22Rv1 (cell line): ENCODE measurements at regions not wholly inside any gene's neighbourhood (a gene's known extent, or its start where the extent isn't known, plus 50 kb on each side); places are given as distances from the start of the nearest gene placed in this dataset.

ENCODE experiments used
- CTCF ChIP-seq: fragments of 450-650 bp; IDR thresholded peaks from 2 replicates; pipeline ENCODE4 v1.5.1; 2017; ENCODE audit warnings: mild to moderate bottlenecking
- ZFX ChIP-seq: fragments of 450-650 bp; IDR thresholded peaks from 2 replicates; pipeline ENCODE4 v1.6.1; 2017; ENCODE audit warnings: antibody characterized with exemption, borderline replicate concordance

GRCh38 chr14:26175658-26176057 lies 422.2 kb downstream of the NOVA1 start:
- TF ChIP-seq CTCF = no peak
- no peak for TF ChIP-seq ZFX
